Hepatocyte (in vitro differentiated cells): ENCODE measurements at regions not wholly inside any gene's neighbourhood (a gene's known extent, or its start where the extent isn't known, plus 50 kb on each side); places are given as distances from the start of the nearest gene placed in this dataset.

Source experiments
- EZH2 ChIP-seq: fragments of 200-600 bp; sonication (generic); IDR thresholded peaks from 2 replicates; pipeline ENCODE4 v1.6.1; 2016; ENCODE audit warnings: antibody characterized with exemption, mild to moderate bottlenecking, borderline replicate concordance
- EZH2phosphoT487 ChIP-seq: fragments of 200-600 bp; sonication (generic); IDR thresholded peaks from one replicate; pipeline ENCODE4 v1.6.1; 2018; ENCODE audit warnings: antibody characterized with exemption, mild to moderate bottlenecking, low read depth, moderate library complexity; ENCODE audit not compliant: unreplicated experiment, severe bottlenecking
- TF ChIP-seq, protein P1 (sequence below): fragments of 200-600 bp; sonication (generic); IDR thresholded peaks from 2 replicates; pipeline ENCODE4 v1.5.1; 2016; ENCODE audit warnings: antibody characterized with exemption, mild to moderate bottlenecking; ENCODE audit not compliant: poor library complexity

DNA sequence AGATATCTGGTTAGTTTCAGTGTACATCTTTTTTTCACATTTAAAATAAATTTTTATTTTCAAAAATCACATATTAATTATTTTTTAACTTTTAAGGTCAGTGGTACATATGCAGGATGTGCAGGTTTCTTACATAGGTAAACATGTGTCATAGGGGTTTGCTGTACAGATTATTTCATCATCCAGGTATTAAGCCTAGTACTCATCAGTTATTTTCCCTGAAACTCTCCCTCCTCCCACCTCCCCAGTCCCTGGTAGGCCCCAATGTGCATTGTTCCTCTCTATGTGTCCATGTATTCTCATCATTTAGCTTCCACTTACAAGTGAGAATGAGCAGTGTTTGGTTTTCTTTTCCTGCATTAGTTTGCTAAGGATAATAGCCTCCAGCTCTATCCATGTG, 323.0 kb downstream of the C7orf25 start:
- TF ChIP-seq, protein P1, sequence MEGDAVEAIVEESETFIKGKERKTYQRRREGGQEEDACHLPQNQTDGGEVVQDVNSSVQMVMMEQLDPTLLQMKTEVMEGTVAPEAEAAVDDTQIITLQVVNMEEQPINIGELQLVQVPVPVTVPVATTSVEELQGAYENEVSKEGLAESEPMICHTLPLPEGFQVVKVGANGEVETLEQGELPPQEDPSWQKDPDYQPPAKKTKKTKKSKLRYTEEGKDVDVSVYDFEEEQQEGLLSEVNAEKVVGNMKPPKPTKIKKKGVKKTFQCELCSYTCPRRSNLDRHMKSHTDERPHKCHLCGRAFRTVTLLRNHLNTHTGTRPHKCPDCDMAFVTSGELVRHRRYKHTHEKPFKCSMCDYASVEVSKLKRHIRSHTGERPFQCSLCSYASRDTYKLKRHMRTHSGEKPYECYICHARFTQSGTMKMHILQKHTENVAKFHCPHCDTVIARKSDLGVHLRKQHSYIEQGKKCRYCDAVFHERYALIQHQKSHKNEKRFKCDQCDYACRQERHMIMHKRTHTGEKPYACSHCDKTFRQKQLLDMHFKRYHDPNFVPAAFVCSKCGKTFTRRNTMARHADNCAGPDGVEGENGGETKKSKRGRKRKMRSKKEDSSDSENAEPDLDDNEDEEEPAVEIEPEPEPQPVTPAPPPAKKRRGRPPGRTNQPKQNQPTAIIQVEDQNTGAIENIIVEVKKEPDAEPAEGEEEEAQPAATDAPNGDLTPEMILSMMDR = no peak
- TF ChIP-seq EZH2phosphoT487 (no peak), EZH2 (no peak)
